Left ventricle myocardium inferior (tissue), 1 donor: ENCODE measurements at regions not wholly inside any gene's neighbourhood (a gene's known extent, or its start where the extent isn't known, plus 50 kb on each side); places are given as distances from the start of the nearest gene placed in this dataset.

ENCODE experiments used
- DNase-seq: peaks from one replicate; pipeline ENCODE4 v3.0.0-alpha.2; 2020
- H3K27ac ChIP-seq: fragments of 200-600 bp; replicated peaks from 2 replicates; pipeline ENCODE4 v1.8.0; 2021
- H3K27me3 ChIP-seq: fragments of 200-600 bp; 2 replicates; pipeline ENCODE4 v1.8.0; 2021; ENCODE audit warnings: low read depth
- H3K36me3 ChIP-seq: fragments of 200-600 bp; 2 replicates; pipeline ENCODE4 v1.8.0; 2021
- H3K4me1 ChIP-seq: fragments of 200-600 bp; 2 replicates; pipeline ENCODE4 v1.8.0; 2021
- H3K4me3 ChIP-seq: fragments of 200-600 bp; 2 replicates; pipeline ENCODE4 v1.8.0; 2021; ENCODE audit warnings: mild to moderate bottlenecking, moderate library complexity
- H3K9me3 ChIP-seq: fragments of 200-600 bp; replicated peaks from 2 replicates; pipeline ENCODE4 v1.8.0; 2021
- intact Hi-C: fragments of 100-400 bp; cut with micrococcal nuclease; formaldehyde crosslinking; loops from one replicate; pipeline ENCODE4 v1.11.0; 2022
- TF ChIP-seq, protein P1 (sequence below): fragments of 200-600 bp; IDR thresholded peaks from 2 replicates; pipeline ENCODE4 v1.8.0; 2021; ENCODE audit warnings: antibody characterized with exemption, mild to moderate bottlenecking, borderline replicate concordance
- donor health status: DM: no; HTN: yes; CAD: no; lungs with severe emphysema.

DNA sequence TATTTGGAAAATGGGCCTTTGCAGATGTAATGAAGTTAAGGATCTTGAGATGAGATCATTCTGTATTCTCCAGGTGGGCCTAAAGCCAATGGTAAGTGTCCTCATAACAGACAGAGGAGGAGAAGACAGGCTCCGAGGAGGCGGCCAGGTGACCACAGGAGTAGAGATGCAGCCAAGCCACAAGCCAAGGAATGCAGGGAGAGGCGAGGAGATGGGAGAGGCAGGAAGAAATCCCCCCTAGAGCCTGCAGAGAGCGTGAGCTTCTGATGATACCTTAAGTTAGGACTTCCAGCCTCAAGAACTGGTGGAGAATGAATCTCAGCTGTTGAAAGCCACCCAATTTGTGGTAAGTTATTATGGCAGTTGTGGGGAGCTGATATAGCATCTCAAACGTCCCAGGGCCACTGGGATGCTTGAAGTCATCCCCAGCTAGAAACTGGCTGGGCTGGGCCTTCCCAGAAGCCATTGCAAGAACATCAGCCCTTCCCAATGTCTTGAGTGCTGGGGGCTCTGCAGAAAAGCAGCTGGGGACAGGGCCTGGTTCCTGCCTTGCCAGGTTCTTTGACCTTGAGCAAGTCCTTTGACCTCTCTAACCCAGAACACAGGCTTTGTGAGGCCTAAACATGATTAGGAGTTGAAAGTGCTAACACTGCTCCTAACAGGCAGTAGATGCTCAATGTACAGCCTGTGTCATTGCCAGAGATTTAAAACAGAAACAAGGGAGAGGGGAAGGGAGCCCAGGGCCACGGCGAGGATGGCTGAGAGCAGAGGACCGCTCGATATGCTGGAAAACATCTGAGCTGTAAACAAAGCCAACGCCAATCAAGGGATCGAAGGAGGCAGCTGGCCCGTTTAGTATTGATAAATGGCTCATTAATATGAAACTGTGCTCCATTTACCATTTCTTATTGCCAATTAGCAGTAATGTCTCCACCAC lies 632.3 kb downstream of the TBC1D22A start:
- peaks cover 54% of the 10 kb centered on the region for H3K27me3 ChIP-seq
- TF ChIP-seq, protein P1, sequence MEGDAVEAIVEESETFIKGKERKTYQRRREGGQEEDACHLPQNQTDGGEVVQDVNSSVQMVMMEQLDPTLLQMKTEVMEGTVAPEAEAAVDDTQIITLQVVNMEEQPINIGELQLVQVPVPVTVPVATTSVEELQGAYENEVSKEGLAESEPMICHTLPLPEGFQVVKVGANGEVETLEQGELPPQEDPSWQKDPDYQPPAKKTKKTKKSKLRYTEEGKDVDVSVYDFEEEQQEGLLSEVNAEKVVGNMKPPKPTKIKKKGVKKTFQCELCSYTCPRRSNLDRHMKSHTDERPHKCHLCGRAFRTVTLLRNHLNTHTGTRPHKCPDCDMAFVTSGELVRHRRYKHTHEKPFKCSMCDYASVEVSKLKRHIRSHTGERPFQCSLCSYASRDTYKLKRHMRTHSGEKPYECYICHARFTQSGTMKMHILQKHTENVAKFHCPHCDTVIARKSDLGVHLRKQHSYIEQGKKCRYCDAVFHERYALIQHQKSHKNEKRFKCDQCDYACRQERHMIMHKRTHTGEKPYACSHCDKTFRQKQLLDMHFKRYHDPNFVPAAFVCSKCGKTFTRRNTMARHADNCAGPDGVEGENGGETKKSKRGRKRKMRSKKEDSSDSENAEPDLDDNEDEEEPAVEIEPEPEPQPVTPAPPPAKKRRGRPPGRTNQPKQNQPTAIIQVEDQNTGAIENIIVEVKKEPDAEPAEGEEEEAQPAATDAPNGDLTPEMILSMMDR = no peak
- intact Hi-C loops = no loop called here

GRCh38 chr22:47393191-47393590 lies 630.7 kb downstream of the TBC1D22A start:
- Histone ChIP-seq H3K27me3 (peaks cover 53% of the 10 kb centered on the region), H3K4me1 (no peaks in the 10 kb centered on the region), H3K9me3 (no peaks in the 10 kb centered on the region), H3K4me3 (no peak overlapping the region), H3K36me3 (no peaks in the 10 kb centered on the region), H3K27ac (no peak overlapping the region)
- intact Hi-C loops = no loop called here
- no peak for DNase-seq
- TF ChIP-seq, protein P1 = no peak

More for the DNA sequence above, 632.3 kb downstream of the TBC1D22A start:
- no peaks in the 10 kb centered on the region for H3K36me3 ChIP-seq
- no peak for DNase-seq
- no peak overlapping the region for H3K4me3 ChIP-seq
- H3K9me3 ChIP-seq = no peaks in the 10 kb centered on the region
- H3K27ac ChIP-seq = no peak overlapping the region
- H3K4me1 ChIP-seq = no peaks in the 10 kb centered on the region

- no peak overlapping the region for H3K27ac ChIP-seq
- H3K36me3 ChIP-seq = no peaks in the 10 kb centered on the region
- TF ChIP-seq, protein P1 = no peak
- no peak overlapping the region for H3K4me3 ChIP-seq
- peaks cover 53% of the 10 kb centered on the region for H3K27me3 ChIP-seq
- intact Hi-C loops = no loop called here
- DNase-seq = no peak
- no peaks in the 10 kb centered on the region for H3K9me3 ChIP-seq
- no peaks in the 10 kb centered on the region for H3K4me1 ChIP-seq
Observed at GRCh38 chr22:47392729-47393128, 630.3 kb downstream of the TBC1D22A start.

DNA sequence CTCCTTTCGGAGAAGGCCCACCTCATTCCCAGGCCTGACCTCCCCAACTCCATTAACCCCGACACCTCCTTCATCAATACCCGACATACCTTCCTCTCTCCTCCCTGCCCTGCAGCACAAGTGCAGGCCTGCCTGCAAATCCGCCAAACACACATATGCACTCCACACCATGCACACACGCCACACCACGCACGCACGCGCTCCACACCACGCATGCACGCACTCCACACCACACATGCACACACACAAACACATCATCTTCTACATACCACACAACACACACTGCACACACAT lies 629.6 kb downstream of the TBC1D22A start:
- no peak for DNase-seq
- no peak overlapping the region for H3K27ac ChIP-seq
- no peaks in the 10 kb centered on the region for H3K9me3 ChIP-seq
- no peaks in the 10 kb centered on the region for H3K4me1 ChIP-seq
- H3K36me3 ChIP-seq = no peaks in the 10 kb centered on the region
- intact Hi-C loops = no loop called here
- TF ChIP-seq, protein P1 = no peak
- H3K4me3 ChIP-seq = no peak overlapping the region
- peaks cover 53% of the 10 kb centered on the region for H3K27me3 ChIP-seq

DNA sequence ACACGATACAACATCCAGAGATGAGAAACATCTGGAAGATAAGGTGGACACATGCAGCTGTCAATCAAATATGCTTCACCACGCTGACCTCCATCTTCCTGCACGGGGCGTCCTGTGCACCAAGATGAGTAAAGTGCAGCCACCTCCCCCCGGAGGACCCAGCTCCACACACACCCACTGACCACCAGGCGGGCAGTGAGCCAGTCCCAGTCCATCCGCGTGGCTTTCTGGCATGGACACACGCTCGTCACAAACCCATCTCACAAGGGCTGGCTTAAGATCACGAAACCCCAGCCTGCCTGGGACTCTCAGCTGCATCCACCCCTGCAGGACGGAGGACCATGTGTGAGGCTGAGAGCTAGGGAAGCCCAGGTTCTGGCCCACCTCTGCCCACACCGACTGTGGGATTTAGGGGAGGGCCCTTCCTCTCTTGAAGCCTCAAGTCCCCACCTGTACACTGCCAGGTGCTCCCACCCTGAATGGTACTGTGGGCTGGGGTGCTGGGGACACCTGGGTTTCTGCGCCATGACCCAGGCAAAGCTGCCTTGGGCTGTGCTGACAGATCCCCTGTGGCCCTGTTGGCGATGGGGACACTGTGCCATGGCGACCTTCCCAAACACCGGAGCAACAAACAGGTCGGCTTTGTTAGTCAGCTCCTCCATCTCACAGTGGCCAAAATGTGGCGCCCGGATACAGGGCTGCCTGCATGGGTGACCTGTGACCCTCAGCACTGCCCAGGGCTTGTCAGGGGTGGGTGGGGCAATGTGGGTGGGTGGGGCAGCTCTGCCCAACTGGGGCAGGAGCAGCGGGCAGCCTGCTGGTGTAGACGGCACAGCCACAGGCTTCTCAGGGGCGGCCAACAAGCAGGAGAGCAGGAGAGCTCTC lies 629.0 kb downstream of the TBC1D22A start:
- Histone ChIP-seq H3K9me3 (no peaks in the 10 kb centered on the region), H3K27ac (no peak overlapping the region), H3K4me1 (no peaks in the 10 kb centered on the region), H3K27me3 (peaks cover 53% of the 10 kb centered on the region), H3K4me3 (no peak overlapping the region), H3K36me3 (no peaks in the 10 kb centered on the region)
- intact Hi-C loops = no loop called here
- TF ChIP-seq, protein P1 = no peak
- DNase-seq = no peak
